Mucosa of descending colon (tissue), 3 donors: ENCODE measurements at regions not wholly inside any gene's neighbourhood (a gene's known extent, or its start where the extent isn't known, plus 50 kb on each side); places are given as distances from the start of the nearest gene placed in this dataset.

Experiments used
- ATAC-seq: fragments of 200-7000 bp; cut with Tn5 transposase; one replicate; pipeline ENCODE4 v1.9.1; 2020; ENCODE audit warnings: mild to moderate bottlenecking, moderate library complexity
- DNase-seq, 3 donors: peaks; one replicate each; pipeline ENCODE4 v3.0.0-alpha.2; 2020
- H3K36me3 ChIP-seq: fragments of 200-600 bp; one replicate; pipeline ENCODE4 v1.8.0; 2021; ENCODE audit warnings: low read depth, mild to moderate bottlenecking
- H3K4me1 ChIP-seq: fragments of 200-600 bp; one replicate; pipeline ENCODE4 v1.8.0; 2021; ENCODE audit warnings: low read depth, mild to moderate bottlenecking
- H3K4me3 ChIP-seq: fragments of 200-600 bp; one replicate; pipeline ENCODE4 v1.8.0; 2021; ENCODE audit warnings: mild to moderate bottlenecking
- H3K9me3 ChIP-seq: fragments of 200-600 bp; one replicate; pipeline ENCODE4 v1.8.0; 2021; ENCODE audit warnings: mild to moderate bottlenecking
- intact Hi-C, 2 donors: fragments of 100-400 bp; cut with DNase I in 1 of 2; cut with micrococcal nuclease in 1 of 2; formaldehyde crosslinking; loops; one replicate each; pipeline versions ENCODE4 v1.11.0 to v1.11.1; 2022; cut with DNase I, micrococcal nuclease
- TF ChIP-seq, protein P1 (sequence below): fragments of 200-600 bp; IDR thresholded peaks from one replicate; pipeline ENCODE4 v1.8.0; 2022; ENCODE audit warnings: antibody characterized with exemption, mild to moderate bottlenecking
- donor health status: DM: no; HTN: no; CAD: no; lungs with moderate emphysema.
- donor health status: DM: no; HTN: no; CAD: no.
- donor health status: DM: no; HTN: yes; CAD: no.

DNA sequence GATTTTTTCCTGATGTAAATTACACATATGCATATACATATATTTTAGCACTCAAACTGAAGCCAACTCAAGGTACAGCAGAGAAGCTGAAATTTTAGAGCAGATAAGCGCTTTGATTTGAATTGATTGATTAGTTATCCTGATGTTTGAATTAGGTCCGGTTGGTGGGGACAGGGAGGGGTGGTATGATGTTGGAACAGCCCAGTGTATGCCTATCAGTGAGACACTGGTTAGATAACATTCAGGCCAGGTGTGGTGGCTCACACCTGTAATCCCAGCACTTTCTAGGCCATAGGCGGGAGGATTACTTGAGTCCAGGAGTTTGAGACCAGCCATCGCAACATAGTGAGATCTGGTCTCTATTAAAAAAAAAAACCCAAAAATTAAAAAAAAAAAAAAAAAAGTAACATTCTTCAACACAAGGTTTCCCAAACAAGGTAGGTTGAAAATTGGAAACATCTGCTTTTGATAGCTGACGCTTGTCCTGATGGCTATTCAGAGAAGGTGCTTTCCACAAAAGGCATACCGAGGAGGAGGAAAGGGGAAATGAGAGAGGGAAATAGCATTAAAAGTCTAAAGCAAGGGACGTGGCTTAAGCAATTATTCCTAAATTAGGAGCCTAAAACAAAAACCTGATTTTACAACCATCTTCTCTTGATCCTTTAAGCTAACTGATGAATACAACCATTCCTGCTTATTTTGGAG is 288.4 kb upstream of the JARID2 start:
- Histone ChIP-seq H3K4me3 (no peak overlapping the region), H3K9me3 (peaks cover 10% of the 10 kb centered on the region), H3K36me3 (no peaks in the 10 kb centered on the region), H3K4me1 (no peaks in the 10 kb centered on the region)
- TF ChIP-seq, protein P1, sequence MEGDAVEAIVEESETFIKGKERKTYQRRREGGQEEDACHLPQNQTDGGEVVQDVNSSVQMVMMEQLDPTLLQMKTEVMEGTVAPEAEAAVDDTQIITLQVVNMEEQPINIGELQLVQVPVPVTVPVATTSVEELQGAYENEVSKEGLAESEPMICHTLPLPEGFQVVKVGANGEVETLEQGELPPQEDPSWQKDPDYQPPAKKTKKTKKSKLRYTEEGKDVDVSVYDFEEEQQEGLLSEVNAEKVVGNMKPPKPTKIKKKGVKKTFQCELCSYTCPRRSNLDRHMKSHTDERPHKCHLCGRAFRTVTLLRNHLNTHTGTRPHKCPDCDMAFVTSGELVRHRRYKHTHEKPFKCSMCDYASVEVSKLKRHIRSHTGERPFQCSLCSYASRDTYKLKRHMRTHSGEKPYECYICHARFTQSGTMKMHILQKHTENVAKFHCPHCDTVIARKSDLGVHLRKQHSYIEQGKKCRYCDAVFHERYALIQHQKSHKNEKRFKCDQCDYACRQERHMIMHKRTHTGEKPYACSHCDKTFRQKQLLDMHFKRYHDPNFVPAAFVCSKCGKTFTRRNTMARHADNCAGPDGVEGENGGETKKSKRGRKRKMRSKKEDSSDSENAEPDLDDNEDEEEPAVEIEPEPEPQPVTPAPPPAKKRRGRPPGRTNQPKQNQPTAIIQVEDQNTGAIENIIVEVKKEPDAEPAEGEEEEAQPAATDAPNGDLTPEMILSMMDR = no peak
- no peak for ATAC-seq
- intact Hi-C loops = no loop called here
- no peak for DNase-seq

DNA sequence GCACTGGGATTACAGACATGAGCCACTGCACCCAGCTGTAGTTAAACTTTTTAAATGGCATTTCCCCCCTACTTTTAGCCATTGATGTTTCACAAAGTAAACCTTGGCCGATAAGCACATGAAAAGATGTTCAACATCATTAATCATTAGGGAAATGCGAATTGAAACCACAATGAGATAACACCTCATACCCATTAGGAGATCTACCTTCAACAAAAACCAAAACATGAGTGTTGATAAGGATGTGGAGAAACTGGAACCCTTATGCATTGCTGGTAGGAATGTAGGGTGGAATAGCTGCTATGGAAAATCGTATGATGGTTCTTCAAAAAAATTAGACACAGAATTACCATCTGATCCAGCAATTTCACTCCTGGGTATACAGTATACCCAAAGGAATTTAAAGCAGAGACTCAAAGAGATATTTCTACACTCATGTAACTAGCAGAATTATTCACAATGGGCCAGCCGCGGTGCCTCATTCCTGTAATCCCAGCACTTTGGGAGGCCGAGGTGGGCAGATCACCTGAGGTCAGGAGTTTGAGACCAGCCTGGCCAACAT is 286.5 kb upstream of the JARID2 start:
- intact Hi-C loops = no loop called here

GRCh38 chr6:14964556-14965270 is 281.2 kb upstream of the JARID2 start:
- TF ChIP-seq, protein P1 = no peak
- no peak for ATAC-seq
- H3K9me3 ChIP-seq = no peaks in the 10 kb centered on the region
- no peaks in the 10 kb centered on the region for H3K4me1 ChIP-seq
- no peak overlapping the region for H3K4me3 ChIP-seq
- intact Hi-C loops = no loop called here
- H3K36me3 ChIP-seq = no peaks in the 10 kb centered on the region
- no peak for DNase-seq

More for the DNA sequence above, 286.5 kb upstream of the JARID2 start:
- no peak for ATAC-seq
- Histone ChIP-seq H3K9me3 (peaks cover 10% of the 10 kb centered on the region), H3K4me3 (no peak overlapping the region), H3K4me1 (no peaks in the 10 kb centered on the region), H3K36me3 (no peaks in the 10 kb centered on the region)
- TF ChIP-seq, protein P1 = no peak
- no peak for DNase-seq

DNA sequence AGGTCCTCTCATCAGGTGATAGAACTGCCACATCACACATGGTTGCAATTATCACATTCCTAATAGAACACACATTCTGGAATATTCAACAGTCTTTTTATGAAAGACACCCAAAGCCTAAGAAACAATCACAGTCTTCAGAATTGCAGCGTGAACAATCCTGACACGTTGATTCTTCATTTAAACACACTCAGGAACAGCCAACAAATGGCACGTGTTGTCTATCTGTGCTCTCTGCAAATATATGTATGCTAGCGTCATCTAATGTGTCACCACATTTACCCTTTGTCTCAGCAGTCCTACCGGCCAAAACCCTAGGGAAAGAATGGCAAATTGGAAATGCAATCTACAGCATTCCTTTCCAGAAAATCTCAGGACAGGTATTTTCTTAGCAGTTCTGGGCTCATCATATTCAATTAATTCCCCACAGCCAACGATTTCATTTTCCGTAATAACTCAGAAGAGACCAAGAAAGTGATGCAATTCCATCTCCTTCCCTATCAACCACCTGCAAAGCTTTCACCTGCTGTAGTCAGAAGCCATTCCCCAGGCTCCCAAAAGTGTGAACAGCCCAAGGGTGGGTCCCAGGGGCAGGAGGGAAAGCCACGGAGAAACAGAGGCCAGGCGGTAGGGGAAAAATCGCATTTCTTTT is 280.3 kb upstream of the JARID2 start:
- TF ChIP-seq, protein P1 = no peak
- Histone ChIP-seq H3K4me3 (no peak overlapping the region), H3K9me3 (no peaks in the 10 kb centered on the region), H3K36me3 (no peaks in the 10 kb centered on the region), H3K4me1 (no peaks in the 10 kb centered on the region)
- intact Hi-C loops = no loop called here
- no peak for ATAC-seq
- no peak for DNase-seq

DNA sequence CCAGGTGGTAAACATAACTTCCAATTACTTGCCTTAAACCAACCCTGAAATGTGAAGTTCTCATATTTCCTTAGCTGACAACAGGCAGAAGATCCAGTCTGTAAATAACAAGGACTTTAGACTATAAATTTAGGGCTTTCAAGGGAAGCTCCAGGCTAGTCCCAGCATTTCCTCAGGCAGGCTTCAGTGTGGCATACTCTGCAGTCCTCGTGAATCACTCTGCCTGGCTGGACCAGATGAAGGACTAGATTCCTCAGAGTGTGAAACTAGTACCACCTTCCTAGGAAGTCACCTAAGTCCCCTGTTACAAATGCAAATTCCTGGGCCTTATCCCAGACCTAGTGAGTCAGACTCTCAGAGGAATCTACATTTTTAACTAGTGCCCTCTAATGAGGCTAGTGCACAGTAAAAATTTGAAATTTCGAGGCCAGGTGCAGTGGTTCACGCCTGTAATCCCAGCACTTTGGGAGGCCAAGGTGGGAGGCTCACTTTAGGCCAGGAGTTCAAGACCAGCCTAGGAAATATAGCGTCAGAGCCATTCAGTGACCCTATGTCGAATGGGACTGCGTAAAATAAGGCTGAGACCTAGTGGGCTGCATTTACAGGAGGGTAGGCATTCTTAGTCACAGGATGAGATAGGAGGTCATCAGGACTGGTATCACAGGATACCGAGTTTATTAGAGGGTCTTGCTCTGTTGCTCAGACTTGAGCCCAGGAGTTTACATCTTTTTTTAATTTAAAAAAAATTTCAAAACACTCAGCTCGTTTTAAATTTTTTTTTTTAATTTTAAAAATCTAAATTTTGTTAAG is 279.6 kb upstream of the JARID2 start:
- no peaks in the 10 kb centered on the region for H3K9me3 ChIP-seq
- no peak overlapping the region for H3K4me3 ChIP-seq
- intact Hi-C loops = no loop called here
- H3K36me3 ChIP-seq = no peaks in the 10 kb centered on the region
- TF ChIP-seq, protein P1 = no peak
- ATAC-seq = no peak
- no peaks in the 10 kb centered on the region for H3K4me1 ChIP-seq
- no peak for DNase-seq
